ENCODE measurements at regions not wholly inside any gene's neighbourhood (a gene's known extent, or its start where the extent isn't known, plus 50 kb on each side); places are given as distances from the start of the nearest gene placed in this dataset.

DNA sequence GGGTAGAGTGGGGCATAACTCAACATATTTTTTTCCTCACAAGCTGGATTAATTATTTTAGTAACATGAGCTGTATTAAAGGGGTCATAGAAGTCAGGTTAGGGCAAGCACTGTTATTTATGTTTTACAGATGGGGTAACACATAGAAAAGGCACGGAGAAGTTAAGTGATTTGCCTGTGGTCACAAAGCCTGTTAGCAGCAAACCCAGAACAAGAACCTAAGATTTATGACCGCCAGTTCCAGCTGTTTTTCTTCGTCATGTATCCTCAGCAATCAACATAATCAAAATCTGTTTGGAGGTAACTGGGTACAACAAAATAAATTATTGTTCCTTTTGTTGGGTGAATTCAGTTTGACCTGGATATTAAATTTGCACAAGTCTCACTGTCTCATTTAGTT is 57.2 kb upstream of the BET1 start:
- no peak overlapping the region for H3K4me2 ChIP-seq (ENCODE audit: low read length)
- no peaks in the 10 kb centered on the region for H3F3A ChIP-seq (ENCODE audit: insufficient read depth, low read length, poor library complexity, severe bottlenecking)
- no peaks in the 10 kb centered on the region for H4K20me1 ChIP-seq (ENCODE audit: insufficient read depth)
- no peaks in the 10 kb centered on the region for H3K79me2 ChIP-seq (replicated peaks; ENCODE audit: insufficient read depth, low read length)
- H3K36me3 ChIP-seq (ENCODE audit: insufficient read depth, low read length), result no peaks in the 10 kb centered on the region
- no peaks in the 10 kb centered on the region for H3K9me3 ChIP-seq (ENCODE audit: low read length)
- no peak overlapping the region for H3K27ac ChIP-seq (ENCODE audit: low read length)
- H3K9me2 ChIP-seq (ENCODE audit: insufficient read depth, low read length), result no peaks in the 10 kb centered on the region
- H3K4me3 ChIP-seq (ENCODE audit: low read length), result no peak overlapping the region
- TF ChIP-seq, protein P1, sequence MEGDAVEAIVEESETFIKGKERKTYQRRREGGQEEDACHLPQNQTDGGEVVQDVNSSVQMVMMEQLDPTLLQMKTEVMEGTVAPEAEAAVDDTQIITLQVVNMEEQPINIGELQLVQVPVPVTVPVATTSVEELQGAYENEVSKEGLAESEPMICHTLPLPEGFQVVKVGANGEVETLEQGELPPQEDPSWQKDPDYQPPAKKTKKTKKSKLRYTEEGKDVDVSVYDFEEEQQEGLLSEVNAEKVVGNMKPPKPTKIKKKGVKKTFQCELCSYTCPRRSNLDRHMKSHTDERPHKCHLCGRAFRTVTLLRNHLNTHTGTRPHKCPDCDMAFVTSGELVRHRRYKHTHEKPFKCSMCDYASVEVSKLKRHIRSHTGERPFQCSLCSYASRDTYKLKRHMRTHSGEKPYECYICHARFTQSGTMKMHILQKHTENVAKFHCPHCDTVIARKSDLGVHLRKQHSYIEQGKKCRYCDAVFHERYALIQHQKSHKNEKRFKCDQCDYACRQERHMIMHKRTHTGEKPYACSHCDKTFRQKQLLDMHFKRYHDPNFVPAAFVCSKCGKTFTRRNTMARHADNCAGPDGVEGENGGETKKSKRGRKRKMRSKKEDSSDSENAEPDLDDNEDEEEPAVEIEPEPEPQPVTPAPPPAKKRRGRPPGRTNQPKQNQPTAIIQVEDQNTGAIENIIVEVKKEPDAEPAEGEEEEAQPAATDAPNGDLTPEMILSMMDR (IDR thresholded peaks at IDR 0.05; ENCODE audit: poor library complexity, severe bottlenecking), result no peak
- TF ChIP-seq EZH2 (IDR thresholded peaks at IDR 0.05; ENCODE audit: borderline replicate concordance, insufficient read depth, low read length, poor library complexity, severe bottlenecking), result no peak
- no peak for TF ChIP-seq TAF1 (IDR thresholded peaks at IDR 0.05; ENCODE audit: low read depth)
- TF ChIP-seq MXI1 (conservative IDR thresholded peaks at IDR 0.05; ENCODE audit: poor library complexity, severe bottlenecking), result no peak
- TF ChIP-seq RAD21 (conservative IDR thresholded peaks at IDR 0.05), result no peak
- no peak for TF ChIP-seq POLR2AphosphoS5 (IDR thresholded peaks at IDR 0.05)
- TF ChIP-seq, protein P2, sequence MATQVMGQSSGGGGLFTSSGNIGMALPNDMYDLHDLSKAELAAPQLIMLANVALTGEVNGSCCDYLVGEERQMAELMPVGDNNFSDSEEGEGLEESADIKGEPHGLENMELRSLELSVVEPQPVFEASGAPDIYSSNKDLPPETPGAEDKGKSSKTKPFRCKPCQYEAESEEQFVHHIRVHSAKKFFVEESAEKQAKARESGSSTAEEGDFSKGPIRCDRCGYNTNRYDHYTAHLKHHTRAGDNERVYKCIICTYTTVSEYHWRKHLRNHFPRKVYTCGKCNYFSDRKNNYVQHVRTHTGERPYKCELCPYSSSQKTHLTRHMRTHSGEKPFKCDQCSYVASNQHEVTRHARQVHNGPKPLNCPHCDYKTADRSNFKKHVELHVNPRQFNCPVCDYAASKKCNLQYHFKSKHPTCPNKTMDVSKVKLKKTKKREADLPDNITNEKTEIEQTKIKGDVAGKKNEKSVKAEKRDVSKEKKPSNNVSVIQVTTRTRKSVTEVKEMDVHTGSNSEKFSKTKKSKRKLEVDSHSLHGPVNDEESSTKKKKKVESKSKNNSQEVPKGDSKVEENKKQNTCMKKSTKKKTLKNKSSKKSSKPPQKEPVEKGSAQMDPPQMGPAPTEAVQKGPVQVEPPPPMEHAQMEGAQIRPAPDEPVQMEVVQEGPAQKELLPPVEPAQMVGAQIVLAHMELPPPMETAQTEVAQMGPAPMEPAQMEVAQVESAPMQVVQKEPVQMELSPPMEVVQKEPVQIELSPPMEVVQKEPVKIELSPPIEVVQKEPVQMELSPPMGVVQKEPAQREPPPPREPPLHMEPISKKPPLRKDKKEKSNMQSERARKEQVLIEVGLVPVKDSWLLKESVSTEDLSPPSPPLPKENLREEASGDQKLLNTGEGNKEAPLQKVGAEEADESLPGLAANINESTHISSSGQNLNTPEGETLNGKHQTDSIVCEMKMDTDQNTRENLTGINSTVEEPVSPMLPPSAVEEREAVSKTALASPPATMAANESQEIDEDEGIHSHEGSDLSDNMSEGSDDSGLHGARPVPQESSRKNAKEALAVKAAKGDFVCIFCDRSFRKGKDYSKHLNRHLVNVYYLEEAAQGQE (IDR thresholded peaks at IDR 0.05; ENCODE audit: borderline replicate concordance), result no peak
- TF ChIP-seq EP300 (conservative IDR thresholded peaks at IDR 0.05; ENCODE audit: poor library complexity, severe bottlenecking), result no peak
- no peak for TF ChIP-seq SMC3 (conservative IDR thresholded peaks at IDR 0.05; ENCODE audit: poor library complexity)
- no peak overlapping the region for H2AFZ ChIP-seq (ENCODE audit: low read depth, low read length)
- no peak overlapping the region for H3K9ac ChIP-seq (ENCODE audit: low read length)
- H3K27me3 ChIP-seq (ENCODE audit: insufficient read depth, low read depth, low read length), result no peaks in the 10 kb centered on the region

- no peak for TF ChIP-seq EP300 (conservative IDR thresholded peaks at IDR 0.05; ENCODE audit: poor library complexity, severe bottlenecking)
- no peak for TF ChIP-seq TAF1 (IDR thresholded peaks at IDR 0.05; ENCODE audit: low read depth)
- TF ChIP-seq RAD21 (conservative IDR thresholded peaks at IDR 0.05), result no peak
- TF ChIP-seq, protein P2 (IDR thresholded peaks at IDR 0.05; ENCODE audit: borderline replicate concordance), result no peak
- TF ChIP-seq EZH2 (IDR thresholded peaks at IDR 0.05; ENCODE audit: borderline replicate concordance, insufficient read depth, low read length, poor library complexity, severe bottlenecking), result no peak
- TF ChIP-seq POLR2AphosphoS5 (IDR thresholded peaks at IDR 0.05), result no peak
- no peak for TF ChIP-seq SMC3 (conservative IDR thresholded peaks at IDR 0.05; ENCODE audit: poor library complexity)
- TF ChIP-seq, protein P1 (IDR thresholded peaks at IDR 0.05; ENCODE audit: poor library complexity, severe bottlenecking), result no peak
- TF ChIP-seq MXI1 (conservative IDR thresholded peaks at IDR 0.05; ENCODE audit: poor library complexity, severe bottlenecking), result no peak
- Histone ChIP-seq H3F3A (ENCODE audit: insufficient read depth, low read length, poor library complexity, severe bottlenecking) (no peaks in the 10 kb centered on the region), H2AFZ (ENCODE audit: low read depth, low read length) (no peak overlapping the region), H3K4me3 (ENCODE audit: low read length) (no peak overlapping the region), H3K27me3 (ENCODE audit: insufficient read depth, low read depth, low read length) (no peaks in the 10 kb centered on the region), H3K27ac (ENCODE audit: low read length) (no peak overlapping the region), H4K20me1 (ENCODE audit: insufficient read depth) (no peaks in the 10 kb centered on the region), H3K9ac (ENCODE audit: low read length) (no peak overlapping the region), H3K4me2 (ENCODE audit: low read length) (no peak overlapping the region), H3K79me2 (replicated peaks; ENCODE audit: insufficient read depth, low read length) (no peaks in the 10 kb centered on the region), H3K9me2 (ENCODE audit: insufficient read depth, low read length) (no peaks in the 10 kb centered on the region), H3K9me3 (ENCODE audit: low read length) (no peaks in the 10 kb centered on the region), H3K36me3 (ENCODE audit: insufficient read depth, low read length) (no peaks in the 10 kb centered on the region)
Measured at GRCh38 chr7:94062372-94062771, 58.2 kb upstream of the BET1 start.
